Left lung (tissue), 4 donors: ENCODE measurements at regions not wholly inside any gene's neighbourhood (a gene's known extent, or its start where the extent isn't known, plus 50 kb on each side); places are given as distances from the start of the nearest gene placed in this dataset.

ENCODE experiments used
- ATAC-seq: fragments of 200-7000 bp; cut with Tn5 transposase; one replicate; pipeline ENCODE4 v1.9.1; 2020; ENCODE audit warnings: moderate library complexity
- DNase-seq, 4 donors: peaks; one replicate each; pipeline ENCODE4 v3.0.0-alpha.2; 2013 to 2020
- H3K27ac ChIP-seq, 2 donors: fragments of 200-600 bp; sonication (generic) in 1 of 2; one replicate each; pipeline versions ENCODE4 v1.5.0 to v1.8.0; 2020 to 2021
- H3K27me3 ChIP-seq, 2 donors: fragments of 200-600 bp; sonication (generic) in 1 of 2; one replicate each; pipeline versions ENCODE4 v1.5.0 to v1.8.0; 2020 to 2021
- H3K36me3 ChIP-seq, 2 donors: fragments of 200-600 bp; sonication (generic) in 1 of 2; one replicate each; pipeline versions ENCODE4 v1.5.0 to v1.8.0; 2020 to 2021
- H3K4me1 ChIP-seq, 2 donors: fragments of 200-600 bp; one replicate each; pipeline ENCODE4 v1.8.0; 2021
- H3K4me3 ChIP-seq, 2 donors: fragments of 200-600 bp; sonication (generic) in 1 of 2; one replicate each; pipeline versions ENCODE4 v1.5.0 to v1.8.0; 2020 to 2021; ENCODE audit warnings: mild to moderate bottlenecking in 1 of 2
- H3K9me3 ChIP-seq, 2 donors: fragments of 200-600 bp; sonication (generic) in 1 of 2; one replicate each; pipeline versions ENCODE4 v1.5.0 to v1.8.0; 2020 to 2021
- CTCF ChIP-seq, 2 donors: fragments of 200-600 bp; sonication (generic) in 1 of 2; IDR thresholded peaks; one replicate each; pipeline versions ENCODE4 v1.5.0 to v1.8.0; 2021; ENCODE audit warnings: antibody characterized with exemption in 2 of 2
- intact Hi-C, 2 donors: fragments of 100-400 bp; cut with DNase I; formaldehyde crosslinking; loops; one replicate each; pipeline versions ENCODE4 v1.11.2 to v1.14.2; 2022
- donor health status: DM: no; HTN: yes; CAD: no.
- donor health status: DM: no; HTN: no; CAD: no.

GRCh38 chrX:112355931-112356330 lies 273.4 kb upstream of the TRPC5 start:
- Histone ChIP-seq H3K27ac (no peak overlapping the region), H3K4me1 (no peaks in the 10 kb centered on the region), H3K9me3 (no peaks in the 10 kb centered on the region), H3K4me3 (no peak overlapping the region), H3K36me3 (no peaks in the 10 kb centered on the region), H3K27me3 (no peaks in the 10 kb centered on the region)
- no peak for TF ChIP-seq CTCF (IDR thresholded peaks at IDR 0.05)
- DNase-seq = no peak
- ATAC-seq = no peak
- intact Hi-C loops = no loop called here

GRCh38 chrX:112341598-112341997 lies 259.0 kb upstream of the TRPC5 start:
- intact Hi-C loops = no loop called here
- no peaks in the 10 kb centered on the region for H3K9me3 ChIP-seq
- DNase-seq (no peak), ATAC-seq (no peak)
- H3K36me3 ChIP-seq = no peaks in the 10 kb centered on the region
- no peaks in the 10 kb centered on the region for H3K4me1 ChIP-seq
- no peak overlapping the region for H3K4me3 ChIP-seq
- no peak overlapping the region for H3K27ac ChIP-seq
- TF ChIP-seq CTCF (IDR thresholded peaks at IDR 0.05) = no peak
- no peaks in the 10 kb centered on the region for H3K27me3 ChIP-seq

GRCh38 chrX:112313201-112313600 lies 230.6 kb upstream of the TRPC5 start:
- Histone ChIP-seq H3K27ac (no peak overlapping the region), H3K4me1 (no peaks in the 10 kb centered on the region), H3K27me3 (peaks cover 0 to 6% of the 10 kb centered on the region in 2 donors), H3K9me3 (no peaks in the 10 kb centered on the region), H3K4me3 (no peak overlapping the region), H3K36me3 (no peaks in the 10 kb centered on the region)
- no peak for TF ChIP-seq CTCF (IDR thresholded peaks at IDR 0.05)
- DNase-seq = no peak
- no peak for ATAC-seq
- intact Hi-C loops = no loop called here

- intact Hi-C loops = no loop called here
- no peak for ATAC-seq
- H3K4me3 ChIP-seq = no peak overlapping the region
These were observed 223.5 kb upstream of the TRPC5 start for GRCh38 chrX:112306027-112306426.

GRCh38 chrX:112279940-112280339 lies 197.4 kb upstream of the TRPC5 start:
- no peaks in the 10 kb centered on the region for H3K27me3 ChIP-seq
- H3K36me3 ChIP-seq = no peaks in the 10 kb centered on the region
- no peak for TF ChIP-seq CTCF (IDR thresholded peaks at IDR 0.05)
- H3K4me3 ChIP-seq = no peak overlapping the region
- intact Hi-C loops = no loop called here
- ATAC-seq (no peak), DNase-seq (no peak)
- H3K9me3 ChIP-seq = no peaks in the 10 kb centered on the region
- no peak overlapping the region for H3K27ac ChIP-seq
- H3K4me1 ChIP-seq = no peaks in the 10 kb centered on the region

More at GRCh38 chrX:112306027-112306426, 223.5 kb upstream of the TRPC5 start:
- Histone ChIP-seq H3K4me1 (no peaks in the 10 kb centered on the region), H3K27me3 (no peaks in the 10 kb centered on the region), H3K27ac (no peak overlapping the region), H3K9me3 (no peaks in the 10 kb centered on the region), H3K36me3 (no peaks in the 10 kb centered on the region)
- DNase-seq = no peak
- TF ChIP-seq CTCF (IDR thresholded peaks at IDR 0.05) = no peak
